ENCODE measurements at regions not wholly inside any gene's neighbourhood (a gene's known extent, or its start where the extent isn't known, plus 50 kb on each side); places are given as distances from the start of the nearest gene placed in this dataset.

DNA sequence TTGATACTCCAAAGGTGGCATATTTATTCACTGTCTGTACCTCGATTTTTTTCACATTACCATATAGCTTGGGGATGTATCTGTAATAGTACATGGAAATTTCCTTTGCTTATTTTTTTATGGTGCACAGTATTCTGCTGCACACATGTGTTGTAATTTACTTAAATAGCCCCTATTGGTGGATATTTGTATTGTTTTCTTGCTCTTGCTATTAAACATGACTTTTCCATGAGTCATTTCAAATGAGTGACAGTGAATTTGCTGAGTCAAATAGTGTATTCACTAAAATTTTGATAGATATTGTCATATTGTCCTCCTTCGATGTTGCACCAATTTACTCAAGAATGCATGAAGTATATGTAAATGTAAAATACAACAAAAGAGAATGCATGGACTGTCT lies 122.7 kb upstream of the STEAP4 start:
- no peak for DNase-seq

- DNase-seq = no peak
Observed at GRCh38 chr7:88402529-88402928, 95.8 kb upstream of the STEAP4 start.

- DNase-seq = no peak
Observed at GRCh38 chr7:88401009-88401623, 94.4 kb upstream of the STEAP4 start.

GRCh38 chr7:88399696-88400240 lies 93.1 kb upstream of the STEAP4 start:
- DNase-seq = no peak

DNA sequence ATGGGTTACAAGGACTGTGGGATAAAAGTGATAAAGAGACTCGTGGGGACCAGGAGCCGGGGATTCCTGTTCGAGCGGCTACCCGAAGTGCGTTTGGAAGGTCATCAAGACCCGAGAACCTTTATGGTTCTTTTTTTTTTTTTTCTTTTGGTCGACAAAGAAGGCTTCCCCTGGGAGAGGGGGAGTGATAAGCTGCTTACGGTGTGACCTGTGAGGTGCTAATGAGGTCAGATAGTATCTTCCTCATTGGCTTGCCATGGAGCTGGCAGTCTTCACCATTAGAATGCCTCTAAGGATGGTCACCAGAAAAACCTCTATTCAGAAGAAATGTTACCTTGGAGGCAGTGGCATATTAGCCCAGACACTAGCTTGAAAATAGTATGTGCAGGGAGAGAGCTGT lies 92.3 kb upstream of the STEAP4 start:
- DNase-seq = no peak

DNA sequence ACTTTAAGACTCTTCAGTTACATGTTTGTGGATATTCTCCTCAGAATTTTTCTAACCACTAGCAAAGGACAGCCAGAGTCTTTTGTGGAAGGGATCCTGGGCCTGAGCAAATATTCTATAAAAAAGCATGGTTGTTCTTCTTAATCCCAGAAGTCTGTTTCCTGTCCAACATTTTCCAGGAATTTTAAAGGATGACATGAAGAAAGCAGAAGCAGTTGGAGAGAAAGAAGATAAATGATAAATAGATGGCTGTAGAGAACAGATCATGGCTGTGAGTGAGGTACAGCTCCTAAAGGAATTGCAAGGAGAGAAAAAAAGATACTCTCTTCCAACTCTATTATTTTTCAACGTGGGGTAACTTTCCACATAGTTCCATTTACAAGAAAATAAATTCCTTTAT lies 91.8 kb upstream of the STEAP4 start:
- DNase-seq = no peak

DNA sequence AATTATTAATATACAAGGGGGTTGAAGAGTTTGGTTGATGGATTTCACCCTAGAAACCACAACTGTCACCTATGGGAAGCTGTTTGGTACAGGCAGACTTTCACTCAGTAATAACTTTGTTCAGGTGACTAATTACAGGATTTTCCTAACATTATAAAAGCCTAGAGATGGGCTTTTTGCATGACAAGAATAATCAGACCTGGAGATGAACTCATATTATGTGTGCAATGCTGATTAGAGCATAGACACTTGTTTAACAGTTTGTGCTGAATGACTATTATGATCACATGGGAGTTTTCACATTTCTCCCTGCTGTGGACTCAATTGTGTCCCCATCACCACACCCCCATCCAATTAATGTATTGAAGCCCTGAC lies 90.2 kb upstream of the STEAP4 start:
- no peak for DNase-seq

DNA sequence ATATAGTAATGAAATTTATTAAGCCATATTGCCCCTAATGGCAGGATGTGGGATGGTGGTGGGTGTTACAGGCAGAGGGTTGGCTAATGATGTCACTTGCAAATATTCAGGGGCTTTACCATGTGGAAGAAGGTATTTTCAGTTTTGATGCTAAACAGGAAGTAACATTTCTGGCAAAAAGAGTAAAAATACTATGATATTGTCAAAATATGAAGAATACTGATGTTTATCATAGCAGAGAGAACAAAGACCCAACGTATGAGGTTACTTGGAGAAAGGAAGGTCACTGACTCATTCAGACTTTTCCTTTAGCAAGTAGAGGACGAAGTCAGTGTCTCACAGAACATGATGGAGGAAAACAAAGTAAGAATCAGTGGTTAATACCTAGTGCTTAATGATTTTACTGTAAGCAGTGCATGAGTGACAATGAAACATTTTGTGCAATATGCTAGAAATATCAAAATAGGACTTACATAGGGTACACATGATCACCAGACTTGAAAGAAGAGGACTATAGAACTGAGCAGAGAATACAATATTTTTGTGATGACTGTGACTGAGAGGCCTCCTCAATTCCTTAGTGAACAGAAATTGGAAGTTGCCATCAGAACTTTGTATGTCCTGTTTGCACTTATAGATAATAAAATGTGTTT lies 89.7 kb upstream of the STEAP4 start:
- DNase-seq = no peak

DNA sequence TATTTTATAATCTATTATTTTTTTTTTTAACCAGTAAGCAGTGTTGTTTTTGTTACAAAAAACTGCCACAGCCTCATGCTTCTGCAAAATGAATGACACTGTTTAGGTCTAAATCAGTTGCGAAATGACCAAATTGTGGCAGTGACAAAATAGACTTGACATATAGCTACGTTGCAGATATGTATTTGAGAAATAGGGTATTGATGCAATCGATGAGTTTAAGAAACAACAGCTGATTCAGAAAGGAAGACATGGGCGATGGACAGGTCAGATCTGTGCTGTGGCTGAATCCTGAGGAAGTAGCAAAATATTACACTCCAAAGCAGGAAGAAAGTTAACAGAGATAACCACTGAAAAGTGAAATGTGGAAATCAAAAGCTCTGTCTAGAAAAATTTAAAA lies 89.0 kb upstream of the STEAP4 start:
- no peak for DNase-seq

DNA sequence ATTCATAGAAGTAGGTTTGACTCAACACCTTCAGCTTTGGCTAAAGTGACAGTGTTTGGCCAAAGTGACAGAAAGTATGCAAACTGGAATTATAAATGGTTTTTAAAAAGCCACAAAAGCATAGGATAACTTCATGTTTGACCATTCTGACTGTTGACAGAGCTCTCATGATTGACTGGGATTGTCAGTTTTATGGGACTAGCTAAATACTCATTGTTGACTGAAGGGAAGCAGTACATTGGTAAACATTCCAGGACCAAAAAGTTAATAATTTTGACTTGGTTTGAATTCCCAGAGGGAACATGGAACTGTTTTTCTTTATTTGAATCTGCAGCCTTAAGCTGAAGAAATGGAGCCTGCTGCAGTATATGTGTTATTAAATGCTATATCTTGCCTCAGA lies 84.6 kb upstream of the STEAP4 start:
- DNase-seq = no peak

DNA sequence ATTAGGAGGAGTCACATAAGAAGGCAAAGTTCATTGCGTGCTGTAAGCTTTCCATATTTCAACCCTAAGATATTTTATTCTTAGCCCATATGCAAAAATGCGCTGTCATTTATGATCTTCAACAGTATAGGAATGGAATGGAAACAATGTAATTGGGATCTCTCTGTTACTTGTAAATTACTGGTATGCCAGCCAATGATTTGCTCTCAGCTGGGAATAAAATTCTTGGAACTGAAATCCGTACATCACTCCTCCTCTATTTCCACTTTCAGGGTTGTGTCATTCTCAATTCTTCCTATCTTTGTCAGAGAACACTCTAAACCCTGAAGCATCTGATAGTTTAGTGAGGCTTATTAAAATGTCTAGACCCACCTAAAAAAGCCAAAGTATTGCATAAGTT lies 80.7 kb upstream of the STEAP4 start:
- DNase-seq = no peak

GRCh38 chr7:88386665-88387156 lies 80.0 kb upstream of the STEAP4 start:
- DNase-seq = no peak

- DNase-seq = peak; percentile 57
Observed at GRCh38 chr7:88377434-88377833, 70.7 kb upstream of the STEAP4 start.

GRCh38 chr7:88368686-88369085 lies 62.0 kb upstream of the STEAP4 start:
- no peak for DNase-seq

- DNase-seq = no peak
Observed at GRCh38 chr7:88366845-88367244, 60.2 kb upstream of the STEAP4 start.

GRCh38 chr7:88363869-88364268 lies 57.2 kb upstream of the STEAP4 start:
- DNase-seq = no peak

- no peak for DNase-seq
Observed at GRCh38 chr7:88363249-88363648, 56.6 kb upstream of the STEAP4 start.

DNA sequence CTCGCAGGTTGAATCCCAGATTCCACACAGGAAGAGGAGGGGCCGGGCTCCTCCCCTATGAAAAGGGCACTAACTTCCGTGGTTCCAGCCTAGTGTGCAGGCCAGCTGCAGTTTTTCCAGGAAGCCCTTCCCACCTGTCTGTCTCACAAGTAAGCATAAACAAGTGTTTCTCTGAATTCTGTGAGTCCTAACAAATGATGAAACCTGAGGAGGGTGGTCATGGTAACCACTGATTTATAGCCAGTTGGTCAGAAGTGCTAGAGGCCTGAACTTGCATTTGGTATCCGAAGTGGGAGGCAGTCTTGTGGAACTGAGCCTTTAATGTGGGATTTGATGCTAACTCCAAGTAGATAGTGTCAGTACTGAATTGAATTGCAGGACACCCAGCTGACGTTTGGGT lies 54.7 kb upstream of the STEAP4 start:
- peak; percentile 90 for DNase-seq

DNA sequence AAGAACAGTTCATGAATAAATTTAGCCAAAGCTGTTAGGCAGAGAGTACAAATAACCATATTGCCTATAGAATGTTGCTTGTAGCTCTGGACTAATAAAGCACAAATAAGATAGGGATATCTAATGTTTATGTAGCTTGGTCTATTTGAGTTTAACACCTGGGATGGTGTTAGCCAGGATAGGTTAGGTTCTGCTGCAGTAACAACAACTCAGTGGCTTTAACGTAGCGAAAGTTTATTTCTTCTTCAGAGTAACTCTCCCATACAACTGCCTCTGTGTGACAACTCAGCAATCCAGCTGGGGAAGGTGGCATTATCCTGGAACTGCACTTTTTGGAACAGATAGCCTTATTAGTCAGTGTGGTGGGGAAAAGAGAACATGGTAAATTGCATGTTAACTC lies 52.2 kb upstream of the STEAP4 start:
- no peak for DNase-seq

GRCh38 chr7:88358526-88358838 lies 51.8 kb upstream of the STEAP4 start:
- DNase-seq = no peak

- no peak for DNase-seq
Observed at GRCh38 chr7:88357781-88358525, 51.3 kb upstream of the STEAP4 start.

DNA sequence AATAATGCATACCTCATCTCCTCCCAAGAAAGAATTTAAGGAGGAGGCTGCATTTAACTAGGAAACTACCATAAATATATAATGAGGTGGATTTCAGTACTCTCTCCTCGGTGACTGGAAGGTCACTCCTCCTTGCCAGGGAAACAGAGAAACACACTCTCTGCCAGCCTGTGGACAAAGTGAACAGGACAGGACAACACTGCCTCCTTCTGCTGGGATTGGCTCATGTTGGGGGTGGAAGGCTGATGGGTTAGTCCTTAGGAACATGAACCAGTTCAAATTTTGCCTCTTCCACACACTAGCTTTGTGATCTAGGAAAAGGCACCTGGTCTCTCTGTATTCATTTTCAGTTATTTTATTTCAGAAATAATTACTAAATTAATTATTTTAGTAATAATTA lies 50.6 kb upstream of the STEAP4 start:
- no peak for DNase-seq
